NCI-H187 treated with DMSO at 0.1 percent for 48 hours (cell line): ENCODE measurements at regions not wholly inside any gene's neighbourhood (a gene's known extent, or its start where the extent isn't known, plus 50 kb on each side); places are given as distances from the start of the nearest gene placed in this dataset.
"Not testable (repeated sequence)": the region's sequence is repeated elsewhere in the genome, so short reads cannot be mapped to it uniquely, and the experiment has no call there.

Source experiments
- DNase-seq: peaks from one replicate; lab custom pipeline; 2025; lab: John Stamatoyannopoulos, UW

DNA sequence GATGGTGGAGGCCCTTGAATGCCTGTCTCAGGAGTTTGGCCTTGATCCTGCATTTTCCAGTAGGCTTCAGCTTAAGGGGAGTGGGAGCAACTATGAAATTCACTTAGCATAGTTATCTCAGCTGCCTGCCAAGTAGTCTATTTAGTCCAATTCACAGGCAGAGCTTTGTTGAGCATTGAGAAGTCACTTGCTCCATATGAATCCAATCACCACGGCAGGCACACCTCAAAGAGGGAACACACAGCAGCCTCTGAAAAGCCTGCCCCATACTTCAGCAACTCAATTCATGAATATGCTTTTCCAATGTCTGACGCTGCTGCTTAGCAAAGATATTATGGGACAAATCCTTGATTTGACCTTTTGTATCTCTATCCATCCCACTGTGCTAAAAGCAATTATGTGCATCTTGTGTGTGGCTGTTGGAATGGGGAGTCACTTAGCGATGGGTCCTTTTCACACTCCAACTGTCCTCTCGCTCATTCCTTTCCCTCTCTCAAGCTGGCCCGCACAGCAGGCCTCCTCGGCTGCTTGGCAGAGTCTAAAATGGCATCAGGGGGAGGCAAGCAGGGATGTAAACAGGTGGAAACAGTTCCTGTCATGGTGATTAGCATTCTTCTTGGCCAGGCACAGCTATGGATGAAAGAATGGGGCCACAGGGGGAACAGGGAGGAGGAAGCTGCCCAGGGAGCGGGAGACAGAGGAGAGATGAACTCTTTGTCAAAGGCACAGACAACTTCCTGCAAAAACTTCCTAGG lies 56.0 kb upstream of the LRPPRC start:
- no peak for DNase-seq

DNA sequence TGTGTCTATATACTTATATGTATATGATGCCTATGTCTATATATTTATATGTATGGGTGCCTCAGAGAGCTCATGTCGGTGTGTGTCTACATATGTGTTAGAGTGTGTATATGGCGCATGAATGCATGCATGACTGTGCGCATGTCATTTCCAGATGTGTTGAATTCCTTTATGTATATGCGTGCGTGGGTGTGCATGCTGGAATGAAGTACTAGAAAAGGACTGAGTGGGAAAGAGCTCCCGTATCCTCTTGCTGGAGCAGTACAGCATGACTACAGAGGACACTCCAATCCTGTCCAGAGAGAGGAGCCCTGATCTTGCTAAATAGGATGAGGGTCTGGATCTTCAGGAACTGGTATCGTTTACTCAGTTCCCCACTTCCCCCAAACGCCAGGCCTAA lies 56.8 kb upstream of the LRPPRC start:
- no peak for DNase-seq

DNA sequence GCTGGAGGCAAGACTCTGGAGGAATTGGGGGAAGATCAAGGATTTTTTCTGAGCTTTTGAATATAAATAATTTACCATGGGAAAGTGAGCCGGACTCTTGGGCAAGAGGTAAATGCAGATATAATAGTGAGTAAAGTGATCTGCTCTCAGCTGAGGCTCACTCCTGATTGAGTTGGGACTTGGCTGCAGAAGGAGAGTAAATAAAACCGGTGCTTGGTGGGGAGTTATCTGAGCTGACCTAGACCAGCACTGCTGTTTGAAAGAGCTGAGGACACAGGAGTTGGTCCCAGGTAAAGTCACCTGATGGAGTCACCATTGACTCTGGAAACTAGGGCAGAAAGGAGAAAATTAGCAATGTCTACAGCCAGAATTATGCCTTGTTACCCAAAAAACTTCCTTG lies 57.3 kb upstream of the LRPPRC start:
- DNase-seq: no peak

DNA sequence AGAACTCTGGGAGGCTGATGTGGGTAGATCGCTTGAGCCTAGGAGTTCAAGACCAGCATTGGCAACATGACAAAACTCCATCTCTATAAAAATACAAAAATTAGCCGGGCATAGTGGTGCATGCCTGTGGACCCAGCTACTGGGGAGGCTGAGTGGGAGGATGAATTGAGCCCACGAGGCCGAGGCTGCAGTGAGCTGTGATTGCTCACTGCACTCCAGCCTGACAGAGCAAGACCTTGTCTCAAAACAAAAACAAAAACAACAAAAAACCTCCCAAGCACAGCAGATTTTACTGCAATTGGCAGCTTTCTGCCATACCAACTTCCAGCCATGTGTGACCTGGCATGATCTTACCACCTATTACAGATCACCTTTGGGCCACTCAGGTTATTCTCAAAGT lies 57.7 kb upstream of the LRPPRC start:
- DNase-seq: no peak

DNA sequence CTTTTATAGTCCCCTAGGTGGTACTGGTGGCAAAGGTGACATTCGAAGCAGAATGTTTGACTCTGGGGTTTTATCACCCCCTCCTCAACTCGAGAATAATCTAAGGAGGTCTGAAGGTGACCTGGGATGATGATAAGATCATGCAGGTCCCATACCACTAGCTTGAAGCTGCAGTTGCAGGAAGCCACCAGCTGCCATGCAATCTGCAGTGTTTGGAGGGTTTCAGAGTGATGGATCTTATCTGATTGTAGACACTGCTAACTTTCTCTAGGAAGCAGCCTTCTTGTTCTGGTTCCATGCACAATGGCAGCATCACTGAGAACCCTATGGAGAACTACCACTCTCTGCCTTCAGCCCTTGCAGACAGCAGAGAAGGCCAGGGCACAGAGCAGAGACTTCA lies 59.4 kb upstream of the LRPPRC start:
- DNase-seq: no peak

GRCh38 chr2:44055664-44056063 lies 59.9 kb upstream of the LRPPRC start:
- peak; percentile 42 for DNase-seq

GRCh38 chr2:44056947-44057346 lies 61.2 kb upstream of the LRPPRC start:
- no peak for DNase-seq

DNA sequence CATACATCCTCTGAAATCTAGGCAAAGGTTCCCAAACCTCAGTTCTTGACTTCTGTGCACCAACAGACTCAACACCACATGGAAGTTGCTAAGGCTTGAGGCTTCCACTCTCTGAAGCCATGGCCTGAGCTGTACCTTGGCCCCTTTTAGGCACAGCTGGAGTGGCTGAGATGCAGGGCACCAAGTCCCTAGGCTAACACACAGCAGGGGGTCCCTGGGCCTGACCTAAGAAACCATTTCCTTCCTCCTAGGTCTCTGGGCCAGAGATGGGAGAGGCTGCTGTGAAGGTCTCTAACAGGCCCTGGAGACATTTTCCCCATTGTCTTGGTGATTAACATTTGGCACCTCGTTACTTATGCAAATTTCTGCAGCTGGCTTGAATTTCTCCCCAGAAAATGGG lies 64.5 kb upstream of the LRPPRC start:
- not testable (repeated sequence) for DNase-seq

DNA sequence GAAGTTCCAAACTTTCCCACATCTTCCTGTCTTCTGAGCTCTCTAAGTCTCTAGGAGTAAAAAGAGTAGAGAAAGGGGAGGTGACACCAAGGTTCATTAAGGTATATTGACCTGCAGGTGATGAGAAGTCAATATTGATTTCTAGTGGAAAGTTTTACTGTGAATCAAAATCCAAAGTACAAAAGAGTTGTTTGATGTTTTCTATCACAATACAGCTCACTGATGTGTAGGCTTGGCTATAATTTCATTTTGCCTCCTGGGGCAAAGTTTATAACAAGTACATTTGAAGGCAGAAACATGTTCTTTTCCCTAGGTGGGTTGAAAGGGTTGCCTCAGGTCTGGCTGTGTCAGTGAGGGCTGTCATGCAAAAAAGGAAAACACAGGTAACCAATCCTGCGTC lies 65.2 kb upstream of the LRPPRC start:
- no peak for DNase-seq

GRCh38 chr2:44061469-44061868 lies 65.7 kb upstream of the LRPPRC start:
- no peak for DNase-seq

DNA sequence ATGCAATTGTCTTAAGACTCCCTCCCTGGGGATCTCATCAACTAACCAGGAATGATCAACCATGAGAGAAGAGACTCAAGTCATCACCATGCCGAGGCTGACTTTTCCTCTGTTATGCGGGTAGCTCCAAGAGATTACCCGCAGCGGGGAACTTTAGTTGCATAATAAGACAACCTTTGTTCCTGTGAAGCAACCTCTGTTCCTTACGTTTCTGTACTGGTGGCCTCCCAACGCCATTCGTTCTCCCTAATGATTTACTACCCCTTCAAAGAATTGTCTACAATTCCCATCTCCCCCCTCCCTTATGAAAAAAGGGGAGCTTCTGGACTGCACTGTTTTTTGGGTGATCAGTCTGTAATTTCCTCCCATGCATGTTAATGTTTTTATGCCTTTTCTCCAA lies 66.1 kb upstream of the LRPPRC start:
- no peak for DNase-seq

DNA sequence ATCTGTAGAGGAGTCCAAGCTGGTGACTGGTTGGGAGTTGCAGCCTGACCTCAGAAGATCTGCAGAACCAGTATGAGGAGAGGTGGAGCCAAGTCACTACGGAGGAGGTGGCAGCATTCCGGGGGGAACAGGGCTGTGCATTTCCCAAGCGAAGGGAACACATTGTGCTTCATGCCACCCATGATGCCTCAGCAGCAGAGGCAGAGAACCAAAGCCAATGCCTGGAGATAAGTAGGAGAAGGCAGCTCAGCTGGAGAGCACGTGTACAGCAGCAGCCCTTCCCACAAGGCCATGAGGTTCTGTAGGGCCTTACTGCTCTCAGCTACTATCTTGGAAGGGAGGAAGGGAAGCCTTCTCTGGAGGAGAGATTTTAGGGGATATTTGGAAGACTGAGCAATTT lies 67.2 kb upstream of the LRPPRC start:
- no peak for DNase-seq

DNA sequence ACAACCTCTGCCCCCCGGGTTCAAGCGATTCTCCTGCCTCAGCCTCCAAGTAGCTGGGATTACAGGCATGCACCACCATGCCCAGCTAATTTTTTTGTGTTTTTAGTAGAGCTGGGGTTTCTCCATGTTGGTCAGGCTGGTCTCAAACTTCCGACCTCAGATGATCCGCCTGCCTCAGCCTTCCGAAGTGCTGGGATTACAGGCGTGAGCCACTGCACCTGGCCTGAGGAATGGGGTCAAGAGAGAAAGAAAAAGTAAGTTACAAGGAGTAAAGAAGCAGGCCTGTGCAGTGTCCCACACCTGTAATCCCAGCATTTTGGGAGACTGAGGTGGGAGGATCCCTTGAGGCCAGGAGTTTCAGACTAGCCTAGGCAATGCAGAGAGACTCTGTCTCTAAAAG lies 68.5 kb upstream of the LRPPRC start:
- not testable (repeated sequence) for DNase-seq

GRCh38 chr2:44067012-44067790 lies 71.4 kb upstream of the LRPPRC start:
- not testable (repeated sequence) for DNase-seq

DNA sequence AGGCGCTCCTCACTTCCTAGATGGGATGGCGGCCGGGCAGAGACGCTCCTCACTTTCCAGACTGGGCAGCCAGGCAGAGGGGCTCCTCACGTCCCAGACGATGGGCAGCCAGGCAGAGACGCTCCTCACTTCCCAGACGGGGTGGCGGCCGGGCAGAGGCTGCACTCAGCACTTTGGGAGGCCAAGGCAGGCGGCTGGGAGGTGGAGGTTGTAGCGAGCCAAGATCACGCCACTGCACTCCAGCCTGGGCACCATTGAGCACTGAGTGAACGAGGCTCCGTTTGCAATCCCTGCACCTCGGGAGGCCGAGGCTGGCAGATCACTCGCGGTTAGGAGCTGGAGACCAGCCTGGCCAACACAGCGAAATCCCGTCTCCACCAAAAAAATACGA lies 72.0 kb upstream of the LRPPRC start:
- not testable (repeated sequence) for DNase-seq

DNA sequence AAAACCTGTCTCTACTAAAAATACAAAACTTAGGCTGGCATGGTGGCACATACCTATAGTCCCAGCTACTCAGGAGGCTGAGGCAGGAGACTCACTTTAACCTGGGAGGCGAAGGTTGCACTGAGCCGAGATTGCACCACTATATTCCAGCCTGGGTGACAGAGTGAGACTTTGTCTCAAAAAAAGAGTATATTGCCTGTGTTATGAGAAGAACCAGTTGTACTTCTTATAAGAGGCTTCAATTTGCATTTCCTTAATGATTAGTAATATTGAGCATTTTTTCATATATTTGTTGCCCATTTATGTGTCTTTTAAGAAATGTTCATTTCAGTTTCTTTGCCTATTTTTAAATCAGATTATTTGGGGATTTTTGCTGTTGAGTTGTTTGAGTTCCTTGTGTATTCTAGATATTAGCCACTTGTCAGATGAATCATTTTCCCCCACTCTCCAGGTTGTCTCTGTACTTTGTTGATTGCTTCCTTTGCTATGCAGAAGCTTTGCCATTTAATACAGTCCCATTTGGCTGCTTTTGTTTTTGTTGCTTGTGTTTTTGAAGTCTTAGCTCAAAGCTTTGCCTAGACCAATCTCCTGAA lies 75.8 kb upstream of the LRPPRC start:
- no peak for DNase-seq

DNA sequence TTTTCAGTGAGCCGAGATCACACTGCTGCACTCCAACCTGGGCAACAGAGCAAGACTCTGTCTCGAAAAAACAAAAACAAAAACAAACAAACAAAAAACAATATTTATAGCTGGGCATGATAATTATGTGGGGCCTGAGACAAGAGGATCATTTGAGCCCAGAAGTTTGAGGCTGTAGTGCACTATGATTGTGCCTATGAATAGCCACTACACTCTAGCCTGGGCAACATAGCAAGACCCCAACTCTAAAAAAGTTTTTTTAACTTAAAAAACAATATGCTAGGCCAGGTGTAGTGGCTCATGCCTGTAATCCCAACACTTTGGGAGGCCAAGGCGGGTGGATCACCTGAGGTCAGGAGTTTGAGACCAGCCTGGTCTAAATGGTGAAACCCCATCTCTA lies 77.9 kb upstream of the LRPPRC start:
- DNase-seq: not testable (repeated sequence)

- DNase-seq: not testable (repeated sequence)
Observed at GRCh38 chr2:44074795-44075194, 79.0 kb upstream of the LRPPRC start.

DNA sequence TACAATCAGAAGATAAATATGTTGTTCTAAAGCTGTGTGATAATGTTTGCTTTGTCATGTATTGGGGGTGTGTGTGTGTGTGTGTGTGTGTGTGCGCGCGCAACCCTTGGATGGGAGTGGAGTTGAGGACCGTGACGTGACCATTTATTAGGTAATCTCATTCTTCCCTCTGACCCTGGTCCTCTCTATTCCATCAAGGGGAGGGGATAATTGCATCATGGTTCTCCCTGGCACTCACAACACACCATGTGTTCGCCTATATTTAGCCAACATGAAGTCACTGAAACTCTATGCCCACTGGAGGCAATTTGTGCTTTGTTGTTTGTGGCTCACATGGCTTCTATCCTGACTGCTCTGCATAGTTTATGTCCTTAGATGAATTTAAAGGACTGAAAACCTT lies 79.8 kb upstream of the LRPPRC start:
- no peak for DNase-seq

- peak; percentile 71 for DNase-seq
Observed at GRCh38 chr2:44077942-44078511, 82.2 kb upstream of the LRPPRC start.

DNA sequence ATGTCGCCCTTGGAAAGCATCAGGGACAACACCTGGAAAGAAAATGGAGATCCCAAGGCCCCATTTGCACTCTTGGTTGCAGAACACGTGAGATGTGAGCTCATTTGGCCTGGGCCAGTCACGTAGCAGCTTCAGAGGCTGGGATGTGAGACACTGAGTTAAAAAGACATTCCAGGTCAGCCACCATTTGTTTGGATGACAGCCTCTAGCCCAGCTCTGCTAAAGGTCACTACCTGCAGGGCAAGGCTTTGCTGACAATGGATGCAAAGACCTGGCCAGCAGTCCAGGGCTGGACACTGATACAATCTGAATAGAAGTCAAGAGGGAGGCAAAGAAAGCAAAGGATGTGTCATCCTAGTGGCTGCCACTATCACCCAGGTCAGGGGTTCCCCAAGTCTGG lies 83.9 kb upstream of the LRPPRC start:
- DNase-seq: no peak

DNA sequence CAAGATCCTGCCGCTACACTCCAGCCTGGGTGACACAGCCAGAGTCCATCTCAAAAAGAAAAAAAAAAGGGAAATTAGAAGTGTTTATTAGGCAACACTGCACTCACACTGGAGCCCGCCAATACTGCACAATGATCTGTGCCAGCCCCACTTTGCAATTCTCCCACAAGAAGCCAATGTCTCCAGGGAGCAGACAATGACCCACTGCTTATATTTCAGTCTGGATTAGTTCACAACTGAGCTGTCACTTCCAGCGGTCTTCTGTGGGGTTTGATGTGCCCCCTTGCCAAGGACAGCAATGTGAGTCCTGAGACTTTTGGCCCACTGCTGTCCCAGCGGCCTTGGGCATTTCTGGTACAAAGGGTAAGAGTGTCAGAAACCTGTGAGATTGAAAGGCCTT lies 85.6 kb upstream of the PPM1B start:
- DNase-seq: no peak

- no peak for DNase-seq
Observed at GRCh38 chr2:44084850-44085249, 83.8 kb upstream of the PPM1B start.
